ENCODE measurements at regions not wholly inside any gene's neighbourhood (a gene's known extent, or its start where the extent isn't known, plus 50 kb on each side); places are given as distances from the start of the nearest gene placed in this dataset.

DNA sequence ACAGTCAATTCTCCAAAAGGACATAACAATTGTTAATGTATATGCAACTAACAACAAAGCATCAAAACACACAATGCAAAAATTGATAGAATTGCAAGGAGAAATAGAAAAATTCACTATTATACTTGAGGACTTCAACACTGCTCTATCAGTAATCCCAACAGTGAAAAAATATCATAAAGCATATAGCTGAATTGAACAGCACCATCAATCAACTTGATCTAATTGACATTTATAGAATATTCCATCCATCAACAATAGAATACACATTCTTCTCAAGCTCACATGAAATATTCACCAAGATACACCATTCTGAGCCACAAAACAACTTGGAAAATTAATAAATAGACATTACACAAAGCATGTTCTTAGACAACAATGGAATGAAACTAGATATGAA lies 60.1 kb upstream of the ASXL3 start:
- Histone ChIP-seq H3K4me3 (ENCODE audit: low read length in 2 of 2) (no peak overlapping the region), H4K91ac (ENCODE audit: low read depth, low read length, poor library complexity) (no peak overlapping the region), H3K18ac (ENCODE audit: low read length) (no peak overlapping the region), H2BK15ac (ENCODE audit: low read length) (no peak overlapping the region), H2BK12ac (ENCODE audit: low read length) (no peak overlapping the region), H4K8ac (ENCODE audit: low read depth, low read length) (no peak overlapping the region), H3K9me3 (replicated peaks in 1 of 2; ENCODE audit: control insufficient read depth in 2 of 2, insufficient read depth in 1 of 2, low read depth in 1 of 2, low read length in 2 of 2) (no peaks in the 10 kb centered on the region), H2BK5ac (ENCODE audit: low read length) (no peak overlapping the region), H2AK5ac (ENCODE audit: low read depth, low read length) (no peak overlapping the region), H2AFZ (ENCODE audit: low read length) (no peak overlapping the region), H3K14ac (ENCODE audit: low read length) (no peak overlapping the region), H3K9ac (ENCODE audit: low read depth, low read length, poor library complexity) (no peak overlapping the region), H3K4ac (ENCODE audit: low read length) (no peak overlapping the region), H3K23ac (ENCODE audit: low read depth, low read length, poor library complexity) (no peak overlapping the region), H3K27ac (replicated peaks; ENCODE audit: low read length) (no peak overlapping the region), H3K79me1 (ENCODE audit: low read depth, low read length) (no peaks in the 10 kb centered on the region), H3K27me3 (ENCODE audit: control insufficient read depth in 3 of 3, insufficient read depth in 3 of 3, low read depth in 1 of 3, low read length in 3 of 3) (no peaks in the 10 kb centered on the region), H2BK120ac (ENCODE audit: low read depth, low read length) (no peak overlapping the region), H3K36me3 (replicated peaks in 1 of 2; ENCODE audit: control insufficient read depth in 2 of 2, insufficient read depth in 2 of 2, low read length in 2 of 2) (no peaks in the 10 kb centered on the region), H3K4me1 (ENCODE audit: control insufficient read depth in 2 of 2, insufficient read depth in 1 of 2, low read depth in 1 of 2, low read length in 2 of 2) (peaks cover 0 to 2% of the 10 kb centered on the region in 2 donors), H3K4me2 (ENCODE audit: insufficient read depth, low read length, poor library complexity, severe bottlenecking) (no peak overlapping the region)
- DNase-seq (ENCODE audit: low spot score): no peak

DNA sequence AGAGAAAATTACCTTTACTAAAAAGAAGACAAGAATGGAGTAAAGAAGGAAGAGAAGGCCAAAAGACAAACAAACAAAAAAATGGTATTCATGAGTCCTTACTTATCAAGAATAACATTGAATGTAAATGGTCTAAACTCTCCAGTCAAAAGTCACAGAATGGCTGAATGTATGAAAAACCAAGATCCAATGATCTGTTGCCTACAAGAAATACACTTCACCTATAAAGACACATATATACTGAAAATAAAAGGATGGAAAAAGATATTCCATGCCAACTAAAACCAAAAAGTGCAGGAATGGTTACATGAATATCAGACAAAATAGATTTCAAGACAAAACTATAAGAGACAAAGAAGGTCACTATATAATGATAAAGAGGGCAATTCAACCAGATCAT lies 65.0 kb upstream of the ASXL3 start:
- no peak overlapping the region for H2AFZ ChIP-seq (ENCODE audit: low read length)
- no peak overlapping the region for H4K91ac ChIP-seq (ENCODE audit: low read depth, low read length, poor library complexity)
- H3K9ac ChIP-seq (ENCODE audit: low read depth, low read length, poor library complexity): no peak overlapping the region
- no peak overlapping the region for H3K4ac ChIP-seq (ENCODE audit: low read length)
- H3K23ac ChIP-seq (ENCODE audit: low read depth, low read length, poor library complexity): no peak overlapping the region
- H2BK120ac ChIP-seq (ENCODE audit: low read depth, low read length): no peak overlapping the region
- H3K79me1 ChIP-seq (ENCODE audit: low read depth, low read length): no peaks in the 10 kb centered on the region
- H3K4me1 ChIP-seq (ENCODE audit: control insufficient read depth in 2 of 2, insufficient read depth in 1 of 2, low read depth in 1 of 2, low read length in 2 of 2): no peaks in the 10 kb centered on the region
- no peaks in the 10 kb centered on the region for H3K36me3 ChIP-seq (replicated peaks in 1 of 2; ENCODE audit: control insufficient read depth in 2 of 2, insufficient read depth in 2 of 2, low read length in 2 of 2)
- no peak overlapping the region for H3K4me3 ChIP-seq (ENCODE audit: low read length in 2 of 2)
- H3K14ac ChIP-seq (ENCODE audit: low read length): no peak overlapping the region
- DNase-seq (ENCODE audit: low spot score): no peak
- H2BK12ac ChIP-seq (ENCODE audit: low read length): no peak overlapping the region
- no peaks in the 10 kb centered on the region for H3K27me3 ChIP-seq (ENCODE audit: control insufficient read depth in 3 of 3, insufficient read depth in 3 of 3, low read depth in 1 of 3, low read length in 3 of 3)
- H4K8ac ChIP-seq (ENCODE audit: low read depth, low read length): no peak overlapping the region
- H3K18ac ChIP-seq (ENCODE audit: low read length): no peak overlapping the region
- H2AK5ac ChIP-seq (ENCODE audit: low read depth, low read length): no peak overlapping the region
- H3K9me3 ChIP-seq (replicated peaks in 1 of 2; ENCODE audit: control insufficient read depth in 2 of 2, insufficient read depth in 1 of 2, low read depth in 1 of 2, low read length in 2 of 2): no peaks in the 10 kb centered on the region
- H2BK5ac ChIP-seq (ENCODE audit: low read length): no peak overlapping the region
- no peak overlapping the region for H3K4me2 ChIP-seq (ENCODE audit: insufficient read depth, low read length, poor library complexity, severe bottlenecking)
- H3K27ac ChIP-seq (replicated peaks; ENCODE audit: low read length): no peak overlapping the region
- H2BK15ac ChIP-seq (ENCODE audit: low read length): no peak overlapping the region

DNA sequence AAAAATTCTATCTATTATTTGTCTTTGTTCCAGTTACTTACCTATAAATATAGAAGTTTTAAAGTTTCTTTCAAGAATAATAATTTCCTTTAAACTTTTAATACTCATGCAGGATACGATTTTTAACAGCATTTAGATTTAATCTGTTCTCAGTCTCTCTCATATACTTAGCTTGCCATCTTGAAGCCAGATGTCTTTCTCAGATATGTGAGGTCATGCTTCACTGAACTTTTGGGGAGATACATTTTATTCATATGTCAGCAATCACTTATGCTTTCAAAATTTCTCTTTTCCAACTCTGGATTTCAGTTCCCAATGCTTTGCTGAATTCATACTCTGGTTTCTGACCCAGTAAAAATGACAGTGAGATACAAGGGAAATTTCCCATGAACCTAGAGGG lies 66.5 kb upstream of the CCDC178 start:
- H3K4me2 ChIP-seq (ENCODE audit: insufficient read depth, low read length, poor library complexity, severe bottlenecking): no peak overlapping the region
- no peaks in the 10 kb centered on the region for H3K27me3 ChIP-seq (ENCODE audit: control insufficient read depth in 3 of 3, insufficient read depth in 3 of 3, low read depth in 1 of 3, low read length in 3 of 3)
- no peaks in the 10 kb centered on the region for H3K4me1 ChIP-seq (ENCODE audit: control insufficient read depth in 2 of 2, insufficient read depth in 1 of 2, low read depth in 1 of 2, low read length in 2 of 2)
- H2AK5ac ChIP-seq (ENCODE audit: low read depth, low read length): no peak overlapping the region
- no peak overlapping the region for H3K4ac ChIP-seq (ENCODE audit: low read length)
- no peaks in the 10 kb centered on the region for H3K79me1 ChIP-seq (ENCODE audit: low read depth, low read length)
- no peak for DNase-seq (ENCODE audit: low spot score)
- H3K9me3 ChIP-seq (replicated peaks in 1 of 2; ENCODE audit: control insufficient read depth in 2 of 2, insufficient read depth in 1 of 2, low read depth in 1 of 2, low read length in 2 of 2): no peaks in the 10 kb centered on the region
- H2BK12ac ChIP-seq (ENCODE audit: low read length): no peak overlapping the region
- WGBS, 2 donors (ENCODE audit: extremely low coverage in 2 of 2, insufficient read length in 2 of 2, insufficient replicate concordance in 1 of 2): no CpG with 5 or more reads among the region's 1 CpG
- H2AFZ ChIP-seq (ENCODE audit: low read length): no peak overlapping the region
- H4K91ac ChIP-seq (ENCODE audit: low read depth, low read length, poor library complexity): no peak overlapping the region
- H2BK5ac ChIP-seq (ENCODE audit: low read length): no peak overlapping the region
- no peak overlapping the region for H3K14ac ChIP-seq (ENCODE audit: low read length)
- H3K36me3 ChIP-seq (replicated peaks in 1 of 2; ENCODE audit: control insufficient read depth in 2 of 2, insufficient read depth in 2 of 2, low read length in 2 of 2): no peaks in the 10 kb centered on the region
- H4K8ac ChIP-seq (ENCODE audit: low read depth, low read length): no peak overlapping the region
- H2BK120ac ChIP-seq (ENCODE audit: low read depth, low read length): no peak overlapping the region
- H3K18ac ChIP-seq (ENCODE audit: low read length): no peak overlapping the region
- no peak overlapping the region for H3K27ac ChIP-seq (replicated peaks; ENCODE audit: low read length)
- no peak overlapping the region for H3K23ac ChIP-seq (ENCODE audit: low read depth, low read length, poor library complexity)
- no peak overlapping the region for H3K4me3 ChIP-seq (ENCODE audit: low read length in 2 of 2)
- no peak overlapping the region for H3K9ac ChIP-seq (ENCODE audit: low read depth, low read length, poor library complexity)
- no peak overlapping the region for H2BK15ac ChIP-seq (ENCODE audit: low read length)

DNA sequence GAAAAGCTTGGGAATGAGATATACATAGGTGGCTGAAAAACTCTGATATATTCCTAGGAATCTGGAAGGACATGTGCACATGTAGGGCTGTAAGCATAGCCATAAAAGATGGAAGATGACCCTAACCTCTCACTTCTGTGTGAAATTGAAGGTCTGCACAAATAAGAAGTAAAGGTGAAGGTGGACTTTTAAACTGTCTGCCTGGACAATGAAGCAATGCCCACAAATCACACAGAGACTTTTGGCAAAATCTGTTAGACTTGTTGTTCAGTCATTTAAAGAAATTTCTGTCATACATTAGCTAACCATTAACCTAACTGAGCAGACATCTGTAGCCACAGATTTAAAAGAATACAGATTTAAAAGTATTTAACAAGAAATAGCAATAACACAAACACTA lies 65.3 kb upstream of the CCDC178 start:
- Histone ChIP-seq H3K14ac (ENCODE audit: low read length) (no peak overlapping the region), H4K8ac (ENCODE audit: low read depth, low read length) (no peak overlapping the region), H3K18ac (ENCODE audit: low read length) (no peak overlapping the region), H3K27ac (replicated peaks; ENCODE audit: low read length) (no peak overlapping the region), H2BK120ac (ENCODE audit: low read depth, low read length) (no peak overlapping the region), H3K23ac (ENCODE audit: low read depth, low read length, poor library complexity) (no peak overlapping the region), H2BK5ac (ENCODE audit: low read length) (no peak overlapping the region), H2BK12ac (ENCODE audit: low read length) (no peak overlapping the region), H3K4me3 (ENCODE audit: low read length in 2 of 2) (no peak overlapping the region), H2AK5ac (ENCODE audit: low read depth, low read length) (no peak overlapping the region), H3K79me1 (ENCODE audit: low read depth, low read length) (no peaks in the 10 kb centered on the region), H3K9me3 (replicated peaks in 1 of 2; ENCODE audit: control insufficient read depth in 2 of 2, insufficient read depth in 1 of 2, low read depth in 1 of 2, low read length in 2 of 2) (no peaks in the 10 kb centered on the region), H2BK15ac (ENCODE audit: low read length) (no peak overlapping the region), H3K4me2 (ENCODE audit: insufficient read depth, low read length, poor library complexity, severe bottlenecking) (no peak overlapping the region), H3K36me3 (replicated peaks in 1 of 2; ENCODE audit: control insufficient read depth in 2 of 2, insufficient read depth in 2 of 2, low read length in 2 of 2) (no peaks in the 10 kb centered on the region), H3K9ac (ENCODE audit: low read depth, low read length, poor library complexity) (no peak overlapping the region), H3K27me3 (ENCODE audit: control insufficient read depth in 3 of 3, insufficient read depth in 3 of 3, low read depth in 1 of 3, low read length in 3 of 3) (no peaks in the 10 kb centered on the region), H3K4ac (ENCODE audit: low read length) (no peak overlapping the region), H3K4me1 (ENCODE audit: control insufficient read depth in 2 of 2, insufficient read depth in 1 of 2, low read depth in 1 of 2, low read length in 2 of 2) (no peaks in the 10 kb centered on the region), H4K91ac (ENCODE audit: low read depth, low read length, poor library complexity) (no peak overlapping the region), H2AFZ (ENCODE audit: low read length) (no peak overlapping the region)
- no peak for DNase-seq (ENCODE audit: low spot score)

All from neuronal stem cell (in vitro differentiated cells).